ENCODE measurements at regions not wholly inside any gene's neighbourhood (a gene's known extent, or its start where the extent isn't known, plus 50 kb on each side); places are given as distances from the start of the nearest gene placed in this dataset.

DNA sequence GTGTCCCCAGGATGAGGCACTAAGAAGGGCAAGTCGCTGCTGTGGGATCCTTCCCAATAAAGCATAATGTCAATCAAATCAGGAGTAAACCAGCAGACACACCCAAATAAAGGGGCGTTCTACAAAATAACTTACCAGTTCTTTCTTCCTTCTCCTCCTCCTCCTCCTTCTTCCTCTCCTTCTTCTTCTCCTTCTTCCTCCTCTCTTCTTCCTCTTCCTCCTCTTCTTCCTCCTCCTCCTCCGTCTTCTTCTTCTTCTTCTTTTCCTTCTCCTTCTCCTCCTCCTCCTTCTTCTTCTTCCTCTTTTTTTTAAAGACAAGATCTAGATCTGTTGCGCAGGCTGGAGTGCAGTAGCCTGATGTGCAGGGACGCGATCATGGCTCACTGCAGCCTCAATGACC is 225.8 kb downstream of the UQCRFS1 start:
- TF ChIP-seq, protein P1, sequence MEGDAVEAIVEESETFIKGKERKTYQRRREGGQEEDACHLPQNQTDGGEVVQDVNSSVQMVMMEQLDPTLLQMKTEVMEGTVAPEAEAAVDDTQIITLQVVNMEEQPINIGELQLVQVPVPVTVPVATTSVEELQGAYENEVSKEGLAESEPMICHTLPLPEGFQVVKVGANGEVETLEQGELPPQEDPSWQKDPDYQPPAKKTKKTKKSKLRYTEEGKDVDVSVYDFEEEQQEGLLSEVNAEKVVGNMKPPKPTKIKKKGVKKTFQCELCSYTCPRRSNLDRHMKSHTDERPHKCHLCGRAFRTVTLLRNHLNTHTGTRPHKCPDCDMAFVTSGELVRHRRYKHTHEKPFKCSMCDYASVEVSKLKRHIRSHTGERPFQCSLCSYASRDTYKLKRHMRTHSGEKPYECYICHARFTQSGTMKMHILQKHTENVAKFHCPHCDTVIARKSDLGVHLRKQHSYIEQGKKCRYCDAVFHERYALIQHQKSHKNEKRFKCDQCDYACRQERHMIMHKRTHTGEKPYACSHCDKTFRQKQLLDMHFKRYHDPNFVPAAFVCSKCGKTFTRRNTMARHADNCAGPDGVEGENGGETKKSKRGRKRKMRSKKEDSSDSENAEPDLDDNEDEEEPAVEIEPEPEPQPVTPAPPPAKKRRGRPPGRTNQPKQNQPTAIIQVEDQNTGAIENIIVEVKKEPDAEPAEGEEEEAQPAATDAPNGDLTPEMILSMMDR (conservative IDR thresholded peaks at IDR 0.05; ENCODE audit: low read length), result no peak
- TF ChIP-seq EZH2phosphoT487 (IDR thresholded peaks at IDR 0.05; ENCODE audit: borderline replicate concordance), result no peak

Data from Loucy (cell line).